Mesendoderm (in vitro differentiated cells): ENCODE measurements at regions not wholly inside any gene's neighbourhood (a gene's known extent, or its start where the extent isn't known, plus 50 kb on each side); places are given as distances from the start of the nearest gene placed in this dataset.

Source experiments
- DNase-seq: peaks from one replicate; pipeline ENCODE4 v3.0.0; 2013
- H2AK5ac ChIP-seq: 2 replicates; pipeline ENCODE4 v1.6.1; 2013; ENCODE audit warnings: low read length, inconsistent platforms
- H2BK120ac ChIP-seq: 2 replicates; pipeline ENCODE4 v1.6.1; 2013; ENCODE audit warnings: low read depth, mild to moderate bottlenecking, low read length, moderate library complexity, mixed read lengths
- H2BK15ac ChIP-seq: replicated peaks from 2 replicates; pipeline ENCODE4 v1.6.1; 2013; ENCODE audit warnings: low read depth, mild to moderate bottlenecking, moderate library complexity
- H2BK5ac ChIP-seq: 2 replicates; pipeline ENCODE4 v1.6.1; 2013; ENCODE audit warnings: low read length, inconsistent platforms
- H3K18ac ChIP-seq: 2 replicates; pipeline ENCODE4 v1.6.1; 2013; ENCODE audit warnings: mild to moderate bottlenecking, low read length, mixed read lengths
- H3K23ac ChIP-seq: one replicate; pipeline ENCODE4 v1.6.1; 2013; ENCODE audit warnings: low read length
- H3K27ac ChIP-seq: 2 replicates; pipeline ENCODE4 v1.5.1; 2013; ENCODE audit warnings: low read depth, mild to moderate bottlenecking, inconsistent platforms, low read length, moderate library complexity
- H3K27me3 ChIP-seq: 2 replicates; pipeline ENCODE4 v1.6.1; 2013; ENCODE audit warnings: low read length, control low read depth, mild to moderate bottlenecking, inconsistent platforms; ENCODE audit not compliant: insufficient read depth, poor library complexity
- H3K36me3 ChIP-seq: 2 replicates; pipeline ENCODE4 v1.6.1; 2013; ENCODE audit warnings: low read length, inconsistent platforms; ENCODE audit not compliant: control insufficient read depth, insufficient read depth
- H3K4ac ChIP-seq: one replicate; pipeline ENCODE4 v1.6.1; 2013; ENCODE audit warnings: low read depth, mild to moderate bottlenecking, low read length, moderate library complexity
- H3K4me1 ChIP-seq: 2 replicates; pipeline ENCODE4 v1.6.1; 2013; ENCODE audit warnings: low read depth, low read length, inconsistent platforms; ENCODE audit not compliant: control insufficient read depth
- H3K4me2 ChIP-seq: 2 replicates; pipeline ENCODE4 v1.6.1; 2013; ENCODE audit warnings: low read length
- H3K4me3 ChIP-seq: 2 replicates; pipeline ENCODE4 v1.5.1; 2013; ENCODE audit warnings: mild to moderate bottlenecking, low read length
- H3K56ac ChIP-seq: one replicate; pipeline ENCODE4 v1.6.1; 2013; ENCODE audit warnings: low read length
- H3K79me1 ChIP-seq: 2 replicates; pipeline ENCODE4 v1.6.1; 2013; ENCODE audit warnings: low read length, inconsistent platforms
- H3K79me2 ChIP-seq: 2 replicates; pipeline ENCODE4 v1.6.1; 2013; ENCODE audit warnings: mild to moderate bottlenecking, low read length; ENCODE audit not compliant: control insufficient read depth, insufficient read depth
- H3K9ac ChIP-seq: 2 replicates; pipeline ENCODE4 v1.6.1; 2013; ENCODE audit warnings: low read length, inconsistent platforms
- H4K5ac ChIP-seq: one replicate; pipeline ENCODE4 v1.6.1; 2013; ENCODE audit warnings: low read length
- H4K8ac ChIP-seq: one replicate; pipeline ENCODE4 v1.6.1; 2013; ENCODE audit warnings: low read depth, mild to moderate bottlenecking, control low read depth, low read length, moderate library complexity
- WGBS: extraction: QIAGEN DNeasy Blood & Tissue Kit; methylation state at CpG from one replicate; pipeline ENCODE4 v1.1.7; 2013; ENCODE audit warnings: low lambda C conversion rate, missing lambda C conversion rate; ENCODE audit not compliant: insufficient coverage; ENCODE audit errors: extremely low coverage; 5-methylcytosine and 5-hydroxymethylcytosine counted together

- no peak overlapping the region for H3K18ac ChIP-seq
- H3K4ac ChIP-seq = no peak overlapping the region
- H3K56ac ChIP-seq = no peak overlapping the region
- H3K4me3 ChIP-seq = no peak overlapping the region
- H3K79me1 ChIP-seq = no peaks in the 10 kb centered on the region
- no peak overlapping the region for H3K9ac ChIP-seq
- no peak overlapping the region for H2BK5ac ChIP-seq
- no peaks in the 10 kb centered on the region for H3K4me1 ChIP-seq
- H3K23ac ChIP-seq = no peak overlapping the region
- H3K36me3 ChIP-seq = no peaks in the 10 kb centered on the region
- H2BK15ac ChIP-seq = no peak overlapping the region
- no peak overlapping the region for H3K4me2 ChIP-seq
- no peak for DNase-seq
- no peak overlapping the region for H4K5ac ChIP-seq
- H3K79me2 ChIP-seq = no peaks in the 10 kb centered on the region
- no CpG with 5 or more reads among the region's 3 CpGs for WGBS
- H3K27me3 ChIP-seq = no peaks in the 10 kb centered on the region
- H2AK5ac ChIP-seq = no peak overlapping the region
- H2BK120ac ChIP-seq = no peak overlapping the region
- no peak overlapping the region for H4K8ac ChIP-seq
- H3K27ac ChIP-seq = no peak overlapping the region
Measured at GRCh38 chr2:239712755-239713154, 311.9 kb upstream of the HDAC4 start.

- DNase-seq = no peak
- no peaks in the 10 kb centered on the region for H3K27me3 ChIP-seq
- no CpG with 5 or more reads among the region's 8 CpGs for whole genome bisulfite sequencing
Measured at GRCh38 chr2:239711911-239712570, 311.2 kb upstream of the HDAC4 start.

GRCh38 chr2:239710953-239711861 lies 310.4 kb upstream of the HDAC4 start:
- Histone ChIP-seq H3K9ac (no peak overlapping the region), H3K56ac (no peak overlapping the region), H2BK120ac (no peak overlapping the region), H3K79me1 (no peaks in the 10 kb centered on the region), H2AK5ac (no peak overlapping the region), H3K4me2 (no peak overlapping the region), H3K4ac (no peak overlapping the region), H4K5ac (no peak overlapping the region), H3K4me1 (no peaks in the 10 kb centered on the region), H4K8ac (no peak overlapping the region), H3K27me3 (no peaks in the 10 kb centered on the region), H3K79me2 (no peaks in the 10 kb centered on the region), H2BK15ac (no peak overlapping the region), H3K4me3 (no peak overlapping the region), H3K36me3 (no peaks in the 10 kb centered on the region), H2BK5ac (no peak overlapping the region), H3K27ac (no peak overlapping the region), H3K23ac (no peak overlapping the region), H3K18ac (no peak overlapping the region)
- DNase-seq = peak; percentile 13
- no CpG with 5 or more reads among the region's 7 CpGs for WGBS

More at GRCh38 chr2:239711911-239712570, 311.2 kb upstream of the HDAC4 start:
- Histone ChIP-seq H3K9ac (no peak overlapping the region), H2BK15ac (no peak overlapping the region), H3K4ac (no peak overlapping the region), H2AK5ac (no peak overlapping the region), H3K4me3 (no peak overlapping the region), H3K23ac (no peak overlapping the region), H4K8ac (no peak overlapping the region), H3K4me2 (no peak overlapping the region), H3K4me1 (no peaks in the 10 kb centered on the region), H2BK5ac (no peak overlapping the region), H3K36me3 (no peaks in the 10 kb centered on the region), H3K18ac (no peak overlapping the region), H3K27ac (no peak overlapping the region), H3K79me2 (no peaks in the 10 kb centered on the region), H2BK120ac (no peak overlapping the region), H4K5ac (no peak overlapping the region), H3K79me1 (no peaks in the 10 kb centered on the region), H3K56ac (no peak overlapping the region)

GRCh38 chr2:239706367-239706766 lies 305.5 kb upstream of the HDAC4 start:
- Histone ChIP-seq H4K5ac (no peak overlapping the region), H2BK5ac (no peak overlapping the region), H3K36me3 (no peaks in the 10 kb centered on the region), H3K27me3 (no peaks in the 10 kb centered on the region), H3K18ac (no peak overlapping the region), H3K79me2 (no peaks in the 10 kb centered on the region), H2AK5ac (no peak overlapping the region), H3K9ac (no peak overlapping the region), H2BK15ac (no peak overlapping the region), H3K56ac (no peak overlapping the region), H4K8ac (no peak overlapping the region), H3K4me2 (no peak overlapping the region), H3K27ac (no peak overlapping the region), H2BK120ac (no peak overlapping the region), H3K4ac (no peak overlapping the region), H3K4me3 (no peak overlapping the region), H3K4me1 (no peaks in the 10 kb centered on the region), H3K79me1 (no peaks in the 10 kb centered on the region), H3K23ac (no peak overlapping the region)
- peak; percentile 6 for DNase-seq
- WGBS = no CpG with 5 or more reads among the region's 8 CpGs

DNA sequence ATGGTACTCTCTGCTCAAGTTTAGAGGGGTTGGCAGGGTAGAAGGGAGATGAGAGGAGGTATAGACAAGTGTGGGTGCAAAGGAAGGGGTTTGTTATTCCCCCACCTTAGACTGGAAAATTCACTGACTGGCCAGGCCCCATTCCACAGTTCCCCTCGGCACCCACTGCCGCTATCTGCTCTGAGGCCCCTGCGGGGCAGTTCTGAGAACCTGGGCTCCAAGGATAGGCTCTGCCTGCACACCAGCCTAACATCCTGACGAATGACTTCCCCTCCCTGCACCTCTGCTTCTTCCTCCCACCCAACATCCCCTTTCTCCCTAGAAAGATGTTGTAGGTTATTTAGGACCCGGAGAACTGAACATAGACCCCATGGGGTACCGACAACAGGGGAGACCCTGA lies 303.9 kb upstream of the HDAC4 start:
- H3K4ac ChIP-seq = no peak overlapping the region
- DNase-seq = no peak
- H3K79me1 ChIP-seq = no peaks in the 10 kb centered on the region
- H3K9ac ChIP-seq = no peak overlapping the region
- no peak overlapping the region for H2AK5ac ChIP-seq
- H2BK120ac ChIP-seq = no peak overlapping the region
- no peak overlapping the region for H4K8ac ChIP-seq
- H3K4me2 ChIP-seq = no peak overlapping the region
- no peak overlapping the region for H3K18ac ChIP-seq
- no peak overlapping the region for H3K4me3 ChIP-seq
- H2BK15ac ChIP-seq = no peak overlapping the region
- no CpG with 5 or more reads among the region's 6 CpGs for WGBS
- no peak overlapping the region for H4K5ac ChIP-seq
- no peaks in the 10 kb centered on the region for H3K79me2 ChIP-seq
- no peaks in the 10 kb centered on the region for H3K4me1 ChIP-seq
- H3K27me3 ChIP-seq = no peaks in the 10 kb centered on the region
- no peak overlapping the region for H3K23ac ChIP-seq
- no peaks in the 10 kb centered on the region for H3K36me3 ChIP-seq
- no peak overlapping the region for H3K56ac ChIP-seq
- no peak overlapping the region for H3K27ac ChIP-seq
- H2BK5ac ChIP-seq = no peak overlapping the region
